HepG2 (cell line): ENCODE measurements at regions not wholly inside any gene's neighbourhood (a gene's known extent, or its start where the extent isn't known, plus 50 kb on each side); places are given as distances from the start of the nearest gene placed in this dataset.

Experiments used
- ATAC-seq: fragments of 200-7000 bp; cut with Tn5 transposase; 3 replicates; pipeline ENCODE4 v1.9.1; 2020; ENCODE audit warnings: mild to moderate bottlenecking, moderate library complexity
- BruUV-seq: library from RNA; stranded (reverse); fragments of 400-500 nt; replicated peaks from 2 replicates; lab custom pipeline; 2021; lab: Mats Ljungman, UMichigan
- CTCF ChIA-PET: fragments of 300-600 bp; formaldehyde crosslinking; extraction: SDS; loops from one replicate; lab custom pipeline; 2021; ENCODE audit warnings: low total read pairs, inconsistent platforms, low intra/inter-chr PET ratio; lab: Yijun Ruan, JAX
- POLR2A ChIA-PET: fragments of 350-600 bp; sonication (Branson Sonifier 250); formaldehyde crosslinking; loops from one replicate; lab custom pipeline; 2020; ENCODE audit warnings: antibody characterized with exemption, inconsistent platforms; lab: Yijun Ruan, JAX
- DNase-seq: peaks from one replicate; pipeline ENCODE4 v3.0.0-alpha.2; 2015; ENCODE audit warnings: low spot score
- FAIRE-seq: peaks from 3 replicates; lab custom pipeline; 2011; peaks lifted over from hg19 to GRCh38; lab: Jason Lieb, UNC
- H2AFZ ChIP-seq: one replicate; pipeline ENCODE4 v1.6.1; 2011; ENCODE audit warnings: low read length, inconsistent platforms
- H3K27ac ChIP-seq: fragments of 300-600 bp; 3 replicates; pipeline ENCODE4 v1.8.0; 2011; ENCODE audit warnings: mixed run types, mild to moderate bottlenecking, mixed read lengths, low read length, inconsistent platforms; ENCODE audit not compliant: insufficient read depth; ENCODE audit errors: extremely low read length
- H3K27me3 ChIP-seq, 2 experiments: fragments of 200-600 bp in 1 of 2; 2 replicates in 1 of 2; 3 replicates in 1 of 2; pipeline versions ENCODE4 v1.6.0 to v1.8.0; 2011; ENCODE audit warnings: low read length in 2 of 2, mild to moderate bottlenecking in 2 of 2, moderate library complexity in 2 of 2, inconsistent platforms in 1 of 2; ENCODE audit not compliant: insufficient read depth in 2 of 2, control insufficient read depth in 1 of 2
- H3K36me3 ChIP-seq, 2 experiments: fragments of 200-600 bp in 1 of 2; replicated peaks in 1 of 2; 2 replicates in 1 of 2; 3 replicates in 1 of 2; pipeline versions ENCODE4 v1.5.1 to v1.8.0; 2011; ENCODE audit warnings: low read length in 2 of 2, inconsistent platforms in 1 of 2; ENCODE audit not compliant: insufficient read depth in 2 of 2, control insufficient read depth in 1 of 2
- H3K4me1 ChIP-seq: 2 replicates; pipeline ENCODE4 v1.5.1; 2012; ENCODE audit warnings: low read length, inconsistent platforms; ENCODE audit not compliant: insufficient read depth
- H3K4me2 ChIP-seq: 2 replicates; pipeline ENCODE4 v1.6.0; 2011; ENCODE audit warnings: low read depth, low read length, inconsistent platforms
- H3K4me3 ChIP-seq, 3 experiments: fragments of 200-600 bp in 1 of 3; sonication (generic), shearing (Covaris generic) in 1 of 3; replicated peaks in 1 of 3; 2 replicates each; pipeline ENCODE4 v1.5.1; 2011 to 2016; ENCODE audit warnings: low read length in 3 of 3, inconsistent platforms in 2 of 3, low read depth in 2 of 3, mild to moderate bottlenecking in 2 of 3, control low read depth in 1 of 3, mixed read lengths in 1 of 3; ENCODE audit not compliant: insufficient read depth in 1 of 3
- H3K79me2 ChIP-seq: one replicate; pipeline ENCODE4 v1.6.1; 2011; ENCODE audit warnings: low read length, inconsistent platforms; ENCODE audit not compliant: insufficient read depth
- H3K9ac ChIP-seq: 2 replicates; pipeline ENCODE4 v1.6.0; 2011; ENCODE audit warnings: mild to moderate bottlenecking, low read depth, low read length, inconsistent platforms; ENCODE audit not compliant: insufficient read depth
- H3K9me3 ChIP-seq: 2 replicates; pipeline ENCODE4 v1.5.1; 2012; ENCODE audit warnings: mild to moderate bottlenecking, low read length
- H4K20me1 ChIP-seq: 2 replicates; pipeline ENCODE4 v1.6.0; 2011; ENCODE audit warnings: inconsistent platforms, mild to moderate bottlenecking, low read length, moderate library complexity; ENCODE audit not compliant: insufficient read depth
- BRCA1 ChIP-seq: sonication (generic); formaldehyde crosslinking; IDR thresholded peaks from 2 replicates; pipeline ENCODE4 v1.4.0; 2020; ENCODE audit warnings: missing genetic modification reagents
- CBX1 ChIP-seq: IDR thresholded peaks from one replicate; pipeline ENCODE4 v1.6.1; 2016; ENCODE audit warnings: antibody characterized with exemption, low read depth
- E2F5 ChIP-seq: sonication (generic); formaldehyde crosslinking; conservative IDR thresholded peaks from 2 replicates; pipeline ENCODE4 v1.4.0; 2020; ENCODE audit warnings: missing genetic modification reagents
- EHMT2 ChIP-seq: fragments of 200-600 bp; sonication (generic); IDR thresholded peaks from 2 replicates; pipeline ENCODE4 v1.7.0; 2017; ENCODE audit warnings: antibody characterized with exemption, low read depth, low read length, borderline replicate concordance
- ELF1 ChIP-seq: sonication (generic); formaldehyde crosslinking; IDR thresholded peaks from 2 replicates; pipeline ENCODE4 v1.4.0; 2020; ENCODE audit warnings: missing genetic modification reagents
- GABPB1 ChIP-seq: IDR thresholded peaks from 2 replicates; pipeline ENCODE4 v1.6.1; 2016; ENCODE audit warnings: mild to moderate bottlenecking, missing genetic modification reagents, moderate library complexity, missing compliant biosample characterization
- JUN ChIP-seq: sonication (generic); formaldehyde crosslinking; IDR thresholded peaks from 2 replicates; pipeline ENCODE4 v1.4.0; 2020; ENCODE audit warnings: mild to moderate bottlenecking, missing genetic modification reagents
- NFE2L2 ChIP-seq: fragments of 150-350 bp; IDR thresholded peaks from 2 replicates; pipeline ENCODE4 v1.6.1; 2014; ENCODE audit warnings: low read length
- NFKBIZ ChIP-seq: IDR thresholded peaks from 2 replicates; pipeline ENCODE4 v1.6.1; 2018; ENCODE audit warnings: missing genetic modification reagents, missing compliant biosample characterization
- PHF5A ChIP-seq: IDR thresholded peaks from one replicate; pipeline ENCODE4 v1.6.1; 2018; ENCODE audit warnings: low read depth, missing genetic modification reagents; ENCODE audit not compliant: unreplicated experiment
- RFXANK ChIP-seq: IDR thresholded peaks from 2 replicates; pipeline ENCODE4 v1.6.1; 2016
- SALL1 ChIP-seq: sonication (generic); formaldehyde crosslinking; IDR thresholded peaks from 2 replicates; pipeline ENCODE4 v1.8.0; 2022; ENCODE audit warnings: mild to moderate bottlenecking, missing genetic modification reagents
- YY1 ChIP-seq: IDR thresholded peaks from 2 replicates; pipeline ENCODE4 v1.6.1; 2011; ENCODE audit warnings: low read length, low read depth, moderate library complexity, mild to moderate bottlenecking; ENCODE audit not compliant: insufficient read depth, insufficient replicate concordance
- ZFP37 ChIP-seq: sonication (generic); formaldehyde crosslinking; IDR thresholded peaks from 2 replicates; pipeline ENCODE4 v1.4.0; 2020; ENCODE audit warnings: missing genetic modification reagents, borderline replicate concordance
- ZNF281 ChIP-seq: sonication (generic); formaldehyde crosslinking; IDR thresholded peaks from 2 replicates; pipeline ENCODE4 v1.4.0; 2020; ENCODE audit warnings: missing genetic modification reagents, borderline replicate concordance
- ZNF598 ChIP-seq: sonication (generic); formaldehyde crosslinking; IDR thresholded peaks from 2 replicates; pipeline ENCODE4 v1.5.1; 2020; ENCODE audit warnings: mild to moderate bottlenecking, missing genetic modification reagents, borderline replicate concordance
- ZNF609 ChIP-seq: sonication (generic); formaldehyde crosslinking; IDR thresholded peaks from 2 replicates; pipeline ENCODE4 v1.4.0; 2020; ENCODE audit warnings: mild to moderate bottlenecking, missing genetic modification reagents, borderline replicate concordance
- ZNF674 ChIP-seq: sonication (generic); formaldehyde crosslinking; IDR thresholded peaks from 2 replicates; pipeline ENCODE4 v1.5.0; 2020; ENCODE audit warnings: low read depth, mild to moderate bottlenecking, missing genetic modification reagents
- WGBS: methylation state at CpG from one replicate; pipeline ENCODE4 v1.1.6; 2017; ENCODE audit warnings: low lambda C conversion rate; 5-methylcytosine and 5-hydroxymethylcytosine counted together
- in situ Hi-C: cut with HindIII; loops from 2 replicates; pipeline ENCODE4 v1.10.0; 2017; ENCODE audit warnings: low pct_unique_long_range_greater_than_20kb; ENCODE audit not compliant: extremely low pct_ligation_motif_present
- intact Hi-C: fragments of 100-400 bp; cut with micrococcal nuclease; formaldehyde crosslinking; loops from one replicate; pipeline ENCODE4 v1.10.0; 2022; ENCODE audit not compliant: unreplicated experiment

GRCh38 chr2:45218297-45218696 is 209.0 kb upstream of the SIX2 start:
- Histone ChIP-seq H3K4me2 (no peak overlapping the region), H3K4me1 (peaks cover 8% of the 10 kb centered on the region; the same call in 1 of the 2 replicates), H3K4me3 (no peak overlapping the region), H3K9ac (no peak overlapping the region), H3K79me2 (no peaks in the 10 kb centered on the region), H3K36me3 (no peaks in the 10 kb centered on the region), H3K27ac (no peak overlapping the region), H4K20me1 (no peaks in the 10 kb centered on the region), H3K9me3 (no peaks in the 10 kb centered on the region), H2AFZ (no peak overlapping the region), H3K27me3 (peaks cover 0 to 13% of the 10 kb centered on the region in 2 experiments; a peak in 3 of 5 replicates)
- in situ Hi-C loops (no loop called here), intact Hi-C loops (no loop called here)
- FAIRE-seq (no peak), ATAC-seq (no peak), DNase-seq (no peak)
- WGBS: 59% methylated on average over 3 of the region's 3 CpGs
- POLR2A ChIA-PET: no interaction called here
- no peak for TF ChIP-seq GABPB1 (CRISPR knock-in tag)
- TF ChIP-seq YY1: no peak
- TF ChIP-seq PHF5A (CRISPR knock-in tag): no peak
- no peak for TF ChIP-seq ELF1 (CRISPR knock-in tag)
- TF ChIP-seq NFKBIZ (CRISPR knock-in tag): no peak
- no peak for TF ChIP-seq RFXANK (CRISPR knock-in tag)
- TF ChIP-seq ZNF674 (CRISPR knock-in tag): no peak
- no peak for TF ChIP-seq ZNF598
- TF ChIP-seq ZNF281: no peak
- TF ChIP-seq NFE2L2: no peak
- TF ChIP-seq BRCA1 (CRISPR knock-in tag): no peak
- no peak for TF ChIP-seq ZNF609 (CRISPR knock-in tag)
- no peak for TF ChIP-seq EHMT2
- TF ChIP-seq SALL1 (CRISPR knock-in tag): no peak
- TF ChIP-seq CBX1: no peak
- no peak for TF ChIP-seq JUN (CRISPR knock-in tag)
- TF ChIP-seq E2F5: no peak
- TF ChIP-seq ZFP37: no peak
- no TSS peak for BruUV-seq
- CTCF ChIA-PET: no interaction called here
